ENCODE measurements at regions not wholly inside any gene's neighbourhood (a gene's known extent, or its start where the extent isn't known, plus 50 kb on each side); places are given as distances from the start of the nearest gene placed in this dataset.
"Not testable (repeated sequence)": the region's sequence is repeated elsewhere in the genome, so short reads cannot be mapped to it uniquely, and the experiment has no call there.

DNA sequence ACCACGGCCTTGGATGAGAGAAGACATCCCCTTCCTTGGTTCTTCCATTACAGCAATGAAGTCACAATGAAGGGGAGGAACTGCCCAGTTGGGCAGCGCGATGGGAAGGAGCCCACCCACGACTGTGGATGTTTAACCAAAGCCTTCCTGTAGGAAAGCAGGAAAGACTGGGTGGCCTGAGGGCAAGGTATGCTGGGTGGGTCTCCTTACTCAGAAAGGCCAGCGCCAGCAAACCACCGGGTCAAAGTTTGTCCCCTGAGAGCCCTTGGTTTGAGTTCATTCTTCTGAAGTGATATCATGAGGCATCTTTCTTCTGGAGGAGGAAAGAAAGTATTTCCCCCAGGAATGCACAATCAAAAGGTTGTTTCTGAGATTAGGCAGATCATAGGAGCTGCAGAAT is 105.2 kb downstream of the C16orf95 start:
- Mint-ChIP-seq H3K27me3 (no peaks in the 10 kb centered on the region), H3K4me3 (no peak overlapping the region), H3K9me3 (no peaks in the 10 kb centered on the region), H3K36me3 (no peaks in the 10 kb centered on the region), H3K27ac (no peak overlapping the region), H3K4me1 (no peaks in the 10 kb centered on the region)
- no peak for DNase-seq
- CTCF ChIA-PET: interaction anchor here (1.3 kb wide), 1 partner anchor 9 kb away, joined by 3 read pairs; no protein-coding TSS in a partner anchor

DNA sequence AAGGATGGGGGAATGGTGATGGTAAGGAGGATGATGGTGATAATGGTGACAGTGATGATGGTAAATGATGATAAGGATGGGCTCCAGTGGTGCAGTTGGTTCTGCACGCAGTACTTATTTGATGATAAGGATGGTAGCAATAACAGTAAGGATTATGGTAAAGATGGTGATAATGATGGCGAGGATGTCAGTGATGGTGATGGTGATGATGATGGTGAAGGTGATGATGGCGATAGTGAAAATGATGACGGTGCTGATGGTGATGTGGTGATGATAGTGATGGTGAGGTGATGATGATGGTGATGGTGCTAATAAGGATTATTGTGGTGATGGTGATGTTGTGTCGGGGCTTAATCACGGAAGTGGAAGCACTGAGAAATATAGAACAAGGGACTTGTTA is 103.7 kb downstream of the C16orf95 start:
- Mint-ChIP-seq H3K4me3 (no peak overlapping the region), H3K4me1 (no peaks in the 10 kb centered on the region), H3K9me3 (no peaks in the 10 kb centered on the region), H3K27me3 (no peaks in the 10 kb centered on the region), H3K27ac (no peak overlapping the region), H3K36me3 (no peaks in the 10 kb centered on the region)
- CTCF ChIA-PET: no interaction called here
- DNase-seq: no peak

DNA sequence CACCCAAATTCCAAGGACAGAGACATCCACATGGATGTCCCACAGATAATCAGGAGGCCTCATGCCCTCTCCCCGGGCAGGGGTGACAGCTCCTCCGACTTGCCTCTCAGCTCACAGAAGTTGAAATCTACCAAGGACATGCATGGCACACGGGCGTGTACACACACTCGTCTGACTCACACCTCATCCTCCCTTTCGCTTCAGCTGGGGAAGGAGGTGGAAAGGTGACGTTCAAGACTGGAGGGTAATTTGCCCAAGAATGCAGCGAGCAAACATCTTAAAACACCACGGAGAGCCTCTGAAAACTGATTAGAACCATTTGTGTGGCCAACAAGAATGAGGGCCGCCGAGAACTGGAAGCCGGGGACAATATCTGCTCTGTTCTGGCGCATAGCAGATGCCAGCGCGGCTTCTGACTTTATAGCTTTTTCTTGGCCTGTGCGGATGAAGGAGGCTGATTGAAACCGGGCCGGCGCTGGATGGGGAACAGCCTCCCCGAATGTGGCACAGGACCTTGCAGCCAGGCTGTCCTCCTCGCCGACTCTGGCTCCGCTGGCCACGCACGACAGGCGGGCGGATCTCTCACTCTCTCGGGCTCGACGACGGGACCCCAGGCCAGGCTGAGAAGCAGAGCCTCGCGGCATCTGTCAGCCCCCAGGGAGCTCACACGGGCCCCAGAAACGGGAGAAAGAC is 100.9 kb downstream of the C16orf95 start:
- H3K4me3 Mint-ChIP-seq: no peak overlapping the region
- no peaks in the 10 kb centered on the region for H3K27me3 Mint-ChIP-seq
- peaks cover 2% of the 10 kb centered on the region for H3K9me3 Mint-ChIP-seq
- H3K4me1 Mint-ChIP-seq: no peaks in the 10 kb centered on the region
- CTCF ChIA-PET: no interaction called here
- DNase-seq: no peak
- no peaks in the 10 kb centered on the region for H3K36me3 Mint-ChIP-seq
- no peak overlapping the region for H3K27ac Mint-ChIP-seq

DNA sequence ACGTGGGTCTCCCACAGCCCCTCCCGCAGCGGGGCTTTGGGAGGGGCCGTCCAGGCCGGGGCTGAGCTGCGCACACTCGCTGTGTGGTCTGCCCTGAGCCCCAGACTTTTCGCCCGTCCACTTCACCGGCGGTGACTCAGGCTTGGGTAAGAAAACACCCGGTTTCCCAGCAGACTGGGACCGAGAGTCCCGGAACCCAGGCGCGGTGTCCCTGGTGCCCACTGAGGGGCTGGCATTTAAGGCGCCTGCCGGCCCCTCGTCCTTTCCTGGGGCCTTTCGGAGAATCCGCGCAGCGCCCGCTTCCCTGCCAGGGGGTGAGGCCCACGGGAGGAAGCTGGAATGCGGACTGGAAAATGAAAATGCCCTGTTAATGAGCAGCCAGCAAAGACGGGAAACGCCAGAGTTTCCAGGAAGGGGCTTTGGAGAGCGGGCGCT is 100.3 kb downstream of the C16orf95 start:
- Mint-ChIP-seq H3K4me1 (no peaks in the 10 kb centered on the region), H3K9me3 (peaks cover 2% of the 10 kb centered on the region), H3K27ac (no peak overlapping the region), H3K4me3 (no peak overlapping the region), H3K36me3 (no peaks in the 10 kb centered on the region), H3K27me3 (no peaks in the 10 kb centered on the region)
- DNase-seq: no peak
- CTCF ChIA-PET: no interaction called here

DNA sequence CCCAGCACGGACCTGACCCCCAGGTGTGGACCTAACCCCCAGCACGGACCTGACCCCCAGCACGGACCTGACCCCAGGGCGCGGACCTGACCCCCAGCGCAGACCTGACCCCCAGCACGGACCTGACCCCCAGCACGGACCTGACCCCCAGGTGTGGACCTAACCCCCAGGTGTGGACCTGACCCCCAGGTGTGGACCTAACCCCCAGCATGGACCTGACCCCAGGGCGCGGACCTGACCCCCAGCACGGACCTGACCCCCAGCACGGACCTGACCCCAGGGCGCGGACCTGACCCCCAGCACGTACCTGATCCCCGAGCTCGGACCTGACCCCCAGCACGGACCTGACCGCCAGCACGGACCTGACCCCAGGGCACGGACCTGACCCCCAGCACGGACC is 99.4 kb downstream of the C16orf95 start:
- H3K9me3 Mint-ChIP-seq, H3K4me1 Mint-ChIP-seq, DNase-seq, CTCF ChIA-PET, H3K4me3 Mint-ChIP-seq, H3K36me3 Mint-ChIP-seq, H3K27ac Mint-ChIP-seq, H3K27me3 Mint-ChIP-seq: not testable (repeated sequence)

DNA sequence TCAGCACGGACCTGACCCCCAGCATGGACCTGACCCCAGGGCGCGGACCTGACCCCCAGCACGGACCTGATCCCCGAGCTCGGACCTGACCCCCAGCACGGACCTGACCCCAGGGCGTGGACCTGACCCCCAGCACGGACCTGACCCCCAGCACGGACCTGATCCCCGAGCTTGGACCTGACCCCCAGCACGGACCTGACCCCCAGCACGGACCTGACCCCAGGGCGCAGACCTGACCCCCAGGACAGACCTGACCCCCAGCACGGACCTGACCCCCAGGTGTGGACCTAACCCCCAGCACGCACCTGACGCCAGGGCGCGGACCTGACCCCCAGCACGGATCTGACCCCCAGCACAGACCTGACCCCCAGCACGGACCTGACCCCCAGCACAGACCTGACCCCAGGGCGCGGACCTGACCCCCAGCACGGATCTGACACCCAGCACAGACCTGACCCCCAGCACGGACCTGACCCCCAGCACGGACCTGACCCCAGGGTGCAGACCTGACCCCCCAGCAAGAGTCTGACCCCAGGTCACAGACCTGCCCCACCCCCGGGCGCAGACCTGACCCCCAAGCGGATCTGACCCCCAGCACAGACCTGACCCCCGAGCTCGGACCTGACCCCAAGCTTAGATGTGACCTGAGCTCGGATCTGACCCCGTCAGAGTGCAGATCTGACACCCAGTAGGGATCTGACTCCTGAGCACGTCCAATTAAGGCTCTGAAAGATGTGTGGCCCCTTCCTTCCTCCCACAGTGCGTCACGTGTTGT is 98.7 kb downstream of the C16orf95 start:
- H3K36me3 Mint-ChIP-seq: no peaks in the 10 kb centered on the region
- H3K27me3 Mint-ChIP-seq: no peaks in the 10 kb centered on the region
- no peak for DNase-seq
- no peak overlapping the region for H3K4me3 Mint-ChIP-seq
- CTCF ChIA-PET: no interaction called here
- peaks cover 2% of the 10 kb centered on the region for H3K9me3 Mint-ChIP-seq
- no peak overlapping the region for H3K27ac Mint-ChIP-seq
- H3K4me1 Mint-ChIP-seq: no peaks in the 10 kb centered on the region

DNA sequence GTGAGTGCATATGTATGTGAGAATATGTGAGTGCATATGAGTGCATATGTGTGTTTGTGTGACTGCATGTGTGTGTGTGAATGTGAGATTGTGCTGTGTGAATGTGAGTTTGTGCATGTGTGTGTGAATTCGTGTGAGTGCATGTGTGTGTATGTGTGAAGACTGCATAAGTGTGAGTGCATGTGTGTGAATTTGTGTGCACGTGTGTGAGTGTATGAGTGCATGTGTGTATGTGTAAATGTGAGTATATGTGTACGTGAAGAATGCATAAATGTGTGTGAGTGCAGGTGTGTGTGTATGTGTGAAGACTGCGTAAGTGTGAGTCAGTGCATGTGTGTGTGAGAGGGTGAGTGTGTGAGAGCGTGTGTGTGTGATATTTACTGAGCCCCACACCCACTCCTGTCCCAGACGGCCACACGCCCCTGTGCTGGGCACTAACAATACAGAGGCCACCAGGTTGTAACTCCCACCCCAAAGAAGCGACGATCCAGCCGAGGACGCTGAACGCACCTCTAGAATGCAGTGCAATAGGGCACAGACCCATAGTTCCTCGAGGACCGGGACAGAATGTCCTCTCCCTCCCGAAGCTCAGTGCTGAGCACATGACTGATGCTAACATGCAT is 97.8 kb downstream of the C16orf95 start:
- Mint-ChIP-seq H3K27ac (no peak overlapping the region), H3K9me3 (peaks cover 2% of the 10 kb centered on the region), H3K4me3 (no peak overlapping the region), H3K4me1 (no peaks in the 10 kb centered on the region), H3K36me3 (no peaks in the 10 kb centered on the region), H3K27me3 (peaks cover under 1% of the 10 kb centered on the region)
- DNase-seq: no peak
- CTCF ChIA-PET: no interaction called here

DNA sequence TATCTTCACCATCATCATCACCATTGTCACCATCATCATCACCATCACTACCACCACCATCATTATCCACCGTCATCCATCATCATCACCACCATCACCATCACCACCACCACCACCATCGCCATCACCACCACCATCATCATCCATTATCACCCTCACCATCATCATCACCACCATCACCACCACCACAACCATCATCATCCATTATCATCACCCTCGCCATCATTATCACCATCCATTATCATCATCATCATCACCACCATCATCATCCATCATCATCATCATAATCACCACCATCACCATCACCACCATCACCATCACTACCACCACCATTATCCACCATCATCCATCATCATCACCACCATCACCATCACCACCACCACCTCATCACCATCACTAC is 95.6 kb downstream of the C16orf95 start:
- peaks cover 2% of the 10 kb centered on the region for H3K9me3 Mint-ChIP-seq
- no peaks in the 10 kb centered on the region for H3K4me1 Mint-ChIP-seq
- no peak for DNase-seq
- no peaks in the 10 kb centered on the region for H3K36me3 Mint-ChIP-seq
- no peak overlapping the region for H3K4me3 Mint-ChIP-seq
- CTCF ChIA-PET: no interaction called here
- peaks cover 4% of the 10 kb centered on the region for H3K27me3 Mint-ChIP-seq
- H3K27ac Mint-ChIP-seq: no peak overlapping the region

DNA sequence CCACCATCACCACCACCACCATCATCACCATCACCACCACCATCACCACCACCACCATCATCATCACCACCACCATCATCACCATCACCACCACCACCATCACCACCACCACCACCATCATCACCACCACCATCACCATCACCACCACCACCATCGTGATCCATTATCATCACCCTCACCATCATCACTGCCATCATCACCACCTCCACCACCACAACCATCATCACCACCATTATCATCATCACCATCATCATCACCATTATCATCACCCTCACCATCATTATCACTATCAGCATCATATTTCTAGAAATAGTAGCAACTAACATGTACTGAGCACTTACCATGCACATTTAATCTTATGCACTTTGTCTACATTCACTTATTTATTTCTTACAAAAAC is 94.9 kb downstream of the C16orf95 start:
- DNase-seq: no peak
- Mint-ChIP-seq H3K27me3 (peaks cover 4% of the 10 kb centered on the region), H3K27ac (no peak overlapping the region), H3K36me3 (no peaks in the 10 kb centered on the region), H3K9me3 (peaks cover 2% of the 10 kb centered on the region), H3K4me3 (no peak overlapping the region), H3K4me1 (no peaks in the 10 kb centered on the region)
- CTCF ChIA-PET: no interaction called here

DNA sequence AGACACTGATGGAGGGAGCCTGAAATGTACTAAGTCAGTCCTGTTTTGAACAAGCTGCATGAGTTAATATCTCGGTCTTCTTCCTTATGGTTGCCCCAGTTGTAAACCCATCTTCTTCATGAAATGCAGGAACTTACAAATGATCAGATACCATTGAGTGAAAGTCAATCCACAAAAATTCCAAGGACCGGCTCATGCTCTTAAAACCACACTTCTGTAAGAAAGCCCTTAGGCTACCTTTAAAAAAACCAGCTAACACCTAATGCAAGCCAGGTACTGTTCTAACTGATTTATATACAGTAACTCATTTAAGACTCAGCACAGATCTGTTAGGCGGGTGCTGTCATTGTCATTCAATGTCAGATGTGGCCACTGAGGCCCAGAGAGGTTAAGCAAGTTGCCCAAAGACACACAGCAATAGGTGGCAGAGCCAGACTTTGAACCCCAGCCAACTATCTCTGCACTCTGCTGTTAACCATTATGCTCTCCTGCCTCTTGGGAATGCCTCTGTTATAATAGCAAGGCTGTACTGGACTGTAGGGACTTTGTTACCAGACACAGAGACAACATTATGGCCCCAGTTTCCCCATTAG is 93.4 kb downstream of the C16orf95 start:
- Mint-ChIP-seq H3K9me3 (peaks cover 2% of the 10 kb centered on the region), H3K4me1 (no peaks in the 10 kb centered on the region), H3K27me3 (peaks cover 4% of the 10 kb centered on the region), H3K27ac (no peak overlapping the region), H3K4me3 (no peak overlapping the region), H3K36me3 (no peaks in the 10 kb centered on the region)
- no peak for DNase-seq
- CTCF ChIA-PET: no interaction called here

DNA sequence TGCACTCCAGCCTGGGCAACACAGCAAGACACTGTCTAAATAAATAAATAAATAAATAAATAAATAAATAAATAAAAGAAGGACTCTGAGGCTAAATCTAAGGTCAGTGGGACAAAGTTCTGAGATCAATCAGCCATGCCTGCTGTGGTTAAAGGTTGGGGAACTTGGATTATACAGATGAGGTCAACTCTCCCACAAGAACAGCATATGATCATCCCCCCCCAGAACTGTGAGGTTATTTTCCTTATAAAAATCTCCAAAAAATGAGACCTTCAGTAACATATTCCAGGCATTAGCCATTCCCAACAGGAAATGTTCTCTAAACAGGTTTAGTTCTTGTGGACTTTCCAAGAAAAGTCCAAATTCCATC is 90.3 kb downstream of the C16orf95 start:
- no peak overlapping the region for H3K27ac Mint-ChIP-seq

DNA sequence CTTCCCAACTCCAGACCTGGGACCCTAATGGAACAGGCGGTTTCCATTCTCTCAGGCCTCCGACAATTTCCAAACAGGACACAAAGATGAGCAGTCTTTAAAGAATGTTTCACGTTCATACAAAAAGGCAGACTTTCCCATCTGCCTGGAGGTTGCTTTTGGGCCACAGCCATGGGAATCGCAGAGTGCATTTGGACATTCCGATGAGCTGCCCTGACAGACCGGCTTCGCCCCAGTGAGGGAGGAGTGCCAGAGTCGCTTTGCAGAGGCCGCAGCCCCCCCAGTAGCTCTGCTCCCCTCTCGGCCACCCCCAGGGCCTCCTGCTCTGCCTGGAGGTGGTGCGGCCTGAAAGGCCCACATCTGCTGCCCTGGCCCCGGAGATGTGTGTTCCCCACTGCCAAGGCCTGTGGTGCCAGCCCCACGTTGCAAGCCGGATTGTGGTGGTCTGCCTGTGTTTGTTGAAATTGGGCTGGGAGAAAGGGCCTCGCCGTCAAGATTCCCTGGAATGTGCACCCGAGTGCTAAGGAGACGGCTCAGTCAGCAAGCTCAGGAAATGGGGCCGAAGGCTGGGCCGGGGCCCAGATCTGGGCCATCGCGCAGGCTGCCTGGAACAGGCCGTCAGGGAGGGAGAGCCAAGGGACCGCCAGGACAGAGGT is 89.8 kb downstream of the C16orf95 start:
- DNase-seq: no peak
- Mint-ChIP-seq H3K36me3 (no peaks in the 10 kb centered on the region), H3K27me3 (peaks cover 4% of the 10 kb centered on the region), H3K27ac (no peak overlapping the region), H3K9me3 (no peaks in the 10 kb centered on the region), H3K4me3 (no peak overlapping the region), H3K4me1 (no peaks in the 10 kb centered on the region)
- CTCF ChIA-PET: no interaction called here

More for the DNA sequence above, 90.3 kb downstream of the C16orf95 start:
- CTCF ChIA-PET: no interaction called here
- Mint-ChIP-seq H3K4me3 (no peak overlapping the region), H3K36me3 (no peaks in the 10 kb centered on the region), H3K4me1 (no peaks in the 10 kb centered on the region), H3K27me3 (peaks cover 4% of the 10 kb centered on the region), H3K9me3 (no peaks in the 10 kb centered on the region)
- no peak for DNase-seq

DNA sequence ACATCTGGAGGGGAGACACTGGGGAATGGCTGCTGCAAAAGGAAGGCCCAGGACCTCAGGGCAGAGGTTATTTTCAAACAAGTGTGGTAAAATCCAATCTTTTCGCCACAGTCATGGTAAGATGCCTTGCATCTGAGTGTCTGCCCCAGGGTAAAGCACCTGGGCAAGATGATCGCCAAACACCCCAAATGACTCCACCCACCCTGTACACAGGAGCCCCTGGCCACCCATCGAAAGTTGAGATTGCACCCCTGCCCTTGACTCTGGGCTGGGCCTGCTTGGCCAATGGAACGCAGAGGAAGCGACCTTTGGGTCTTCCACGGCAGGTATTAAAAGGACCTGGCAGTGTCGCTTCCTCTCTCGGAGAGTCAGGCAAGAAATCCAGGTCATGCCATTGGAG is 88.8 kb downstream of the C16orf95 start:
- no peak for DNase-seq
- Mint-ChIP-seq H3K36me3 (no peaks in the 10 kb centered on the region), H3K27ac (no peak overlapping the region), H3K27me3 (peaks cover 4% of the 10 kb centered on the region), H3K4me1 (no peaks in the 10 kb centered on the region), H3K9me3 (no peaks in the 10 kb centered on the region), H3K4me3 (no peak overlapping the region)
- CTCF ChIA-PET: no interaction called here
